ENCODE measurements at regions not wholly inside any gene's neighbourhood (a gene's known extent, or its start where the extent isn't known, plus 50 kb on each side); places are given as distances from the start of the nearest gene placed in this dataset.

GRCh38 chr14:44785096-44785495 is 176.7 kb downstream of the KLHL28 start:
- TF ChIP-seq CTCF (IDR thresholded peaks at IDR 0.05; ENCODE audit: insufficient read depth, low read length) (no peak), GABPA (IDR thresholded peaks at IDR 0.05; ENCODE audit: low read depth) (no peak), REST (IDR thresholded peaks at IDR 0.05; ENCODE audit: insufficient replicate concordance, low read depth) (no peak), SPI1 (IDR thresholded peaks at IDR 0.05; ENCODE audit: borderline replicate concordance, low read depth) (no peak), POLR2AphosphoS5 (IDR thresholded peaks at IDR 0.05; ENCODE audit: low read depth) (no peak)
- H3K4me3 ChIP-seq (replicated peaks; ENCODE audit: insufficient read depth, low read length): no peak overlapping the region
- no peaks in the 10 kb centered on the region for H3K27me3 ChIP-seq (ENCODE audit: insufficient read depth, poor library complexity, severe bottlenecking)
- H3K27ac ChIP-seq (replicated peaks): no peak overlapping the region
- DNase-seq (ENCODE audit: low read depth in 1 of 2, low spot score in 1 of 2): no peak

- no peak overlapping the region for H3K27ac ChIP-seq (replicated peaks)
- no peak for TF ChIP-seq REST (IDR thresholded peaks at IDR 0.05; ENCODE audit: insufficient replicate concordance, low read depth)
- no peak for TF ChIP-seq GABPA (IDR thresholded peaks at IDR 0.05; ENCODE audit: low read depth)
- TF ChIP-seq CTCF (IDR thresholded peaks at IDR 0.05; ENCODE audit: insufficient read depth, low read length): no peak
- TF ChIP-seq SPI1 (IDR thresholded peaks at IDR 0.05; ENCODE audit: borderline replicate concordance, low read depth): no peak
- TF ChIP-seq POLR2AphosphoS5 (IDR thresholded peaks at IDR 0.05; ENCODE audit: low read depth): no peak
- no peak for DNase-seq (ENCODE audit: low read depth in 1 of 2, low spot score in 1 of 2)
- no peaks in the 10 kb centered on the region for H3K27me3 ChIP-seq (ENCODE audit: insufficient read depth, poor library complexity, severe bottlenecking)
- H3K4me3 ChIP-seq (replicated peaks; ENCODE audit: insufficient read depth, low read length): no peak overlapping the region
These were observed 177.8 kb downstream of the KLHL28 start for GRCh38 chr14:44783901-44784300.

GRCh38 chr14:44782775-44783238 is 178.9 kb downstream of the KLHL28 start:
- H3K27ac ChIP-seq (replicated peaks): no peak overlapping the region
- H3K4me3 ChIP-seq (replicated peaks; ENCODE audit: insufficient read depth, low read length): no peak overlapping the region
- TF ChIP-seq SPI1 (IDR thresholded peaks at IDR 0.05; ENCODE audit: borderline replicate concordance, low read depth): no peak
- no peak for TF ChIP-seq GABPA (IDR thresholded peaks at IDR 0.05; ENCODE audit: low read depth)
- no peak for TF ChIP-seq REST (IDR thresholded peaks at IDR 0.05; ENCODE audit: insufficient replicate concordance, low read depth)
- no peak for TF ChIP-seq POLR2AphosphoS5 (IDR thresholded peaks at IDR 0.05; ENCODE audit: low read depth)
- no peak for TF ChIP-seq CTCF (IDR thresholded peaks at IDR 0.05; ENCODE audit: insufficient read depth, low read length)
- H3K27me3 ChIP-seq (ENCODE audit: insufficient read depth, poor library complexity, severe bottlenecking): no peaks in the 10 kb centered on the region
- no peak for DNase-seq (ENCODE audit: low read depth in 1 of 2, low spot score in 1 of 2)

Data from HL-60 (cell line).